OCI-LY3 (cell line): ENCODE measurements at regions not wholly inside any gene's neighbourhood (a gene's known extent, or its start where the extent isn't known, plus 50 kb on each side); places are given as distances from the start of the nearest gene placed in this dataset.
"Not testable (repeated sequence)": the region's sequence is repeated elsewhere in the genome, so short reads cannot be mapped to it uniquely, and the experiment has no call there.

Experiments used
- EZH2phosphoT487 ChIP-seq: fragments of 200-600 bp; shearing (Covaris generic); IDR thresholded peaks from 2 replicates; pipeline ENCODE4 v1.6.1; 2018; ENCODE audit warnings: antibody characterized with exemption, mixed run types, low read depth
- TF ChIP-seq, protein P1 (sequence below): fragments of 200-600, 300-600 bp; sonication (generic); IDR thresholded peaks from 2 replicates; pipeline ENCODE4 v1.5.1; 2014; ENCODE audit warnings: antibody characterized with exemption, low read length, low read depth

GRCh38 chr17:30709561-30710275, 114.8 kb downstream of the CRLF3 start:
- not testable (repeated sequence) for TF ChIP-seq EZH2phosphoT487
- TF ChIP-seq, protein P1, sequence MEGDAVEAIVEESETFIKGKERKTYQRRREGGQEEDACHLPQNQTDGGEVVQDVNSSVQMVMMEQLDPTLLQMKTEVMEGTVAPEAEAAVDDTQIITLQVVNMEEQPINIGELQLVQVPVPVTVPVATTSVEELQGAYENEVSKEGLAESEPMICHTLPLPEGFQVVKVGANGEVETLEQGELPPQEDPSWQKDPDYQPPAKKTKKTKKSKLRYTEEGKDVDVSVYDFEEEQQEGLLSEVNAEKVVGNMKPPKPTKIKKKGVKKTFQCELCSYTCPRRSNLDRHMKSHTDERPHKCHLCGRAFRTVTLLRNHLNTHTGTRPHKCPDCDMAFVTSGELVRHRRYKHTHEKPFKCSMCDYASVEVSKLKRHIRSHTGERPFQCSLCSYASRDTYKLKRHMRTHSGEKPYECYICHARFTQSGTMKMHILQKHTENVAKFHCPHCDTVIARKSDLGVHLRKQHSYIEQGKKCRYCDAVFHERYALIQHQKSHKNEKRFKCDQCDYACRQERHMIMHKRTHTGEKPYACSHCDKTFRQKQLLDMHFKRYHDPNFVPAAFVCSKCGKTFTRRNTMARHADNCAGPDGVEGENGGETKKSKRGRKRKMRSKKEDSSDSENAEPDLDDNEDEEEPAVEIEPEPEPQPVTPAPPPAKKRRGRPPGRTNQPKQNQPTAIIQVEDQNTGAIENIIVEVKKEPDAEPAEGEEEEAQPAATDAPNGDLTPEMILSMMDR: not testable (repeated sequence)
